MM.1S (cell line): ENCODE measurements at regions not wholly inside any gene's neighbourhood (a gene's known extent, or its start where the extent isn't known, plus 50 kb on each side); places are given as distances from the start of the nearest gene placed in this dataset.

ENCODE experiments used
- CTCF ChIP-seq: fragments of 300-600 bp; sonication (generic); IDR thresholded peaks from 2 replicates; pipeline ENCODE4 v1.5.1; 2016; ENCODE audit warnings: antibody characterized with exemption, low read length, mixed read lengths
- EZH2 ChIP-seq: fragments of 300-600 bp; sonication (generic); optimal IDR thresholded peaks from 2 replicates; pipeline ENCODE3; 2017; ENCODE audit warnings: low read depth, mild to moderate bottlenecking, antibody characterized with exemption, low read length, mixed read lengths

- TF ChIP-seq CTCF (no peak), EZH2 (no peak)
Observed at GRCh38 chr19:28257396-28257795, 955.6 kb downstream of the UQCRFS1 start.
